GM23338 (cell line): ENCODE measurements at regions not wholly inside any gene's neighbourhood (a gene's known extent, or its start where the extent isn't known, plus 50 kb on each side); places are given as distances from the start of the nearest gene placed in this dataset.

Source experiments
- CREB1 ChIP-seq: fragments of 250-450 bp; sonication (Bioruptor Pico); IDR thresholded peaks from 2 replicates; pipeline ENCODE4 v1.5.0; 2020; ENCODE audit warnings: low read depth, mild to moderate bottlenecking, moderate library complexity
- CTCF ChIP-seq, 2 experiments: fragments of 200-600 bp in 1 of 2; sonication (generic) in 1 of 2; conservative IDR thresholded peaks; 2 replicates each; pipeline versions ENCODE4 v1.5.1 to v1.6.1; 2016 to 2017; ENCODE audit warnings: antibody characterized with exemption in 2 of 2, low read depth in 2 of 2, mild to moderate bottlenecking in 2 of 2, moderate library complexity in 1 of 2
- EZH2 ChIP-seq: fragments of 200-600 bp; sonication (generic); IDR thresholded peaks from one replicate; pipeline ENCODE4 v1.8.0; 2017; ENCODE audit warnings: antibody characterized with exemption, mild to moderate bottlenecking, low read depth; ENCODE audit not compliant: unreplicated experiment
- EZH2phosphoT487 ChIP-seq: fragments of 200-600 bp; sonication (generic); IDR thresholded peaks from one replicate; pipeline ENCODE4 v1.8.1; 2018; ENCODE audit warnings: antibody characterized with exemption; ENCODE audit not compliant: unreplicated experiment
- NANOG ChIP-seq: IDR thresholded peaks from 2 replicates; pipeline ENCODE4 v1.6.1; 2016; ENCODE audit warnings: antibody characterized with exemption, borderline replicate concordance
- POLR2AphosphoS5 ChIP-seq: IDR thresholded peaks from 2 replicates; pipeline ENCODE4 v1.6.1; 2016; ENCODE audit warnings: antibody characterized with exemption, low read depth
- REST ChIP-seq: IDR thresholded peaks from one replicate; pipeline ENCODE4 v1.6.1; 2018; ENCODE audit warnings: antibody characterized with exemption; ENCODE audit not compliant: unreplicated experiment

- no peak for TF ChIP-seq REST
- TF ChIP-seq EZH2: no peak
- TF ChIP-seq CTCF (conservative IDR thresholded peaks at IDR 0.05; ENCODE audit: low read depth in 2 of 2): peak in 1 of 2 experiments; percentile 53; a peak in 2 of 4 replicates
- no peak for TF ChIP-seq NANOG
- no peak for TF ChIP-seq POLR2AphosphoS5
- 0 out of 2 replicates have a peak, but pooled peaks have one; percentile 7 for TF ChIP-seq CREB1 (CRISPR knock-in tag)
- no peak for TF ChIP-seq EZH2phosphoT487
These were observed 186.5 kb upstream of the WWC1 start for GRCh38 chr5:168104811-168105481.
